H1 (cell line): ENCODE measurements at regions not wholly inside any gene's neighbourhood (a gene's known extent, or its start where the extent isn't known, plus 50 kb on each side); places are given as distances from the start of the nearest gene placed in this dataset.

Source experiments
- POLR2AphosphoS5 ChIP-seq: IDR thresholded peaks from 2 replicates; pipeline ENCODE4 v1.6.1; 2011; ENCODE audit warnings: low read depth, low read length
- TF ChIP-seq, protein P1 (sequence below), 3 experiments: IDR thresholded peaks; 1 replicate in 2 of 3; 2 replicates in 1 of 3; pipeline versions ENCODE4 v1.5.1 to v1.6.1; 2011; ENCODE audit warnings: low read length in 3 of 3, mild to moderate bottlenecking in 3 of 3, inconsistent platforms in 2 of 3, low read depth in 1 of 3, moderate library complexity in 1 of 3; ENCODE audit not compliant: insufficient read depth in 1 of 3; ENCODE audit errors: control extremely low read depth in 1 of 3

DNA sequence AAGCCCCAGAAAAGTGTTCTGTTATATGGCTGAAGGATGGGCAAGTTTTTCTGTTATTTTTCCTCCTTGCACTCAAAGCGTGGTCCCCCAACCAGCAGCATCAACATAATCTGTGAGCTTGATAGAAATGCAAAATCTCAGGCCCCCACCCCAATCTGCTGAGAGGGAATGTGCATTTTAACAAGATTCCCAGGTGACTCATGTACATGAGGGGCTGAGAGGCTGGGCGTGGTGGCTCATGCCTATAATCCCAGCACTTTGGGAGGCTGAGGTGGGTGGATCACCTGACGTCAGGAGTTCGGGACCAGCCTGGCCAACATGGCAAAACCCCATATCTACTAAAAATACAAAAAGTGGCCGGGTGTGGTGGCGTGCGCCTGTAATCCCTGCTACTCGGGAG, 326.8 kb upstream of the PODXL start:
- TF ChIP-seq POLR2AphosphoS5: no peak
- TF ChIP-seq, protein P1, sequence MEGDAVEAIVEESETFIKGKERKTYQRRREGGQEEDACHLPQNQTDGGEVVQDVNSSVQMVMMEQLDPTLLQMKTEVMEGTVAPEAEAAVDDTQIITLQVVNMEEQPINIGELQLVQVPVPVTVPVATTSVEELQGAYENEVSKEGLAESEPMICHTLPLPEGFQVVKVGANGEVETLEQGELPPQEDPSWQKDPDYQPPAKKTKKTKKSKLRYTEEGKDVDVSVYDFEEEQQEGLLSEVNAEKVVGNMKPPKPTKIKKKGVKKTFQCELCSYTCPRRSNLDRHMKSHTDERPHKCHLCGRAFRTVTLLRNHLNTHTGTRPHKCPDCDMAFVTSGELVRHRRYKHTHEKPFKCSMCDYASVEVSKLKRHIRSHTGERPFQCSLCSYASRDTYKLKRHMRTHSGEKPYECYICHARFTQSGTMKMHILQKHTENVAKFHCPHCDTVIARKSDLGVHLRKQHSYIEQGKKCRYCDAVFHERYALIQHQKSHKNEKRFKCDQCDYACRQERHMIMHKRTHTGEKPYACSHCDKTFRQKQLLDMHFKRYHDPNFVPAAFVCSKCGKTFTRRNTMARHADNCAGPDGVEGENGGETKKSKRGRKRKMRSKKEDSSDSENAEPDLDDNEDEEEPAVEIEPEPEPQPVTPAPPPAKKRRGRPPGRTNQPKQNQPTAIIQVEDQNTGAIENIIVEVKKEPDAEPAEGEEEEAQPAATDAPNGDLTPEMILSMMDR (IDR thresholded peaks at IDR 0.05; ENCODE audit: control extremely low read depth in 1 of 3, insufficient read depth in 1 of 3, low read depth in 1 of 3, low read length in 3 of 3): no peak
